ENCODE measurements at regions not wholly inside any gene's neighbourhood (a gene's known extent, or its start where the extent isn't known, plus 50 kb on each side); places are given as distances from the start of the nearest gene placed in this dataset.

DNA sequence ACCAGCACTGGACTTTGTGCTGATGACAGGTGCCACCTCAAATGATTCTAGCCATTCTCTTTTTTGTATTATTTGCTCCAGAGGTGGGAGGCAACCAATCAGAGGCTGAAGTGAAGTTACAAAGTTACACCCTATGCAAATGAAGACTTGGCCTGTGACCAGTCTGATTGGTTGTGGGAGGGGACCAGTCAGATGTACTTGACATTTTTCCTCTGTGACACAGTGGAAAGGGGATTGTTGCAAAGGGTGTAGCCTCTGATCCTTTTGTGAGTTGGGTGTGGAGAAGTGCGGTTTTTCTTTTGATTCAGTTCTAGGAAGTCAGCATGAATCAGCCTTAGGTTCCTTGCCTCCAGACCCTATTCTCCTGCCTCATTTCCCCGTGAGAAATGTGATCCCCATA is 244.0 kb downstream of the ARL6IP6 start:
- TF ChIP-seq, protein P1, sequence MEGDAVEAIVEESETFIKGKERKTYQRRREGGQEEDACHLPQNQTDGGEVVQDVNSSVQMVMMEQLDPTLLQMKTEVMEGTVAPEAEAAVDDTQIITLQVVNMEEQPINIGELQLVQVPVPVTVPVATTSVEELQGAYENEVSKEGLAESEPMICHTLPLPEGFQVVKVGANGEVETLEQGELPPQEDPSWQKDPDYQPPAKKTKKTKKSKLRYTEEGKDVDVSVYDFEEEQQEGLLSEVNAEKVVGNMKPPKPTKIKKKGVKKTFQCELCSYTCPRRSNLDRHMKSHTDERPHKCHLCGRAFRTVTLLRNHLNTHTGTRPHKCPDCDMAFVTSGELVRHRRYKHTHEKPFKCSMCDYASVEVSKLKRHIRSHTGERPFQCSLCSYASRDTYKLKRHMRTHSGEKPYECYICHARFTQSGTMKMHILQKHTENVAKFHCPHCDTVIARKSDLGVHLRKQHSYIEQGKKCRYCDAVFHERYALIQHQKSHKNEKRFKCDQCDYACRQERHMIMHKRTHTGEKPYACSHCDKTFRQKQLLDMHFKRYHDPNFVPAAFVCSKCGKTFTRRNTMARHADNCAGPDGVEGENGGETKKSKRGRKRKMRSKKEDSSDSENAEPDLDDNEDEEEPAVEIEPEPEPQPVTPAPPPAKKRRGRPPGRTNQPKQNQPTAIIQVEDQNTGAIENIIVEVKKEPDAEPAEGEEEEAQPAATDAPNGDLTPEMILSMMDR (conservative IDR thresholded peaks at IDR 0.05): no peak
- no peak for TF ChIP-seq EZH2 (IDR thresholded peaks at IDR 0.05; ENCODE audit: low read depth)
